ENCODE measurements at regions not wholly inside any gene's neighbourhood (a gene's known extent, or its start where the extent isn't known, plus 50 kb on each side); places are given as distances from the start of the nearest gene placed in this dataset.
"Not testable (repeated sequence)": the region's sequence is repeated elsewhere in the genome, so short reads cannot be mapped to it uniquely, and the experiment has no call there.

- H3K4me1 Mint-ChIP-seq; H3K9me3 Mint-ChIP-seq; H3K27ac Mint-ChIP-seq; H3K27me3 Mint-ChIP-seq; DNase-seq; H3K4me3 Mint-ChIP-seq; ATAC-seq; H3K36me3 Mint-ChIP-seq (ENCODE audit: low read depth): not testable (repeated sequence)
Observed at GRCh38 chr21:14610119-14610518, 64.0 kb upstream of the SAMSN1 start.

GRCh38 chr21:14609274-14609673 lies 63.2 kb upstream of the SAMSN1 start:
- Mint-ChIP-seq H3K9me3 (no peaks in the 10 kb centered on the region), H3K4me1 (peaks cover 6% of the 10 kb centered on the region), H3K4me3 (no peak overlapping the region), H3K36me3 (ENCODE audit: low read depth) (no peaks in the 10 kb centered on the region), H3K27me3 (no peaks in the 10 kb centered on the region), H3K27ac (no peak overlapping the region)
- ATAC-seq (no peak), DNase-seq (no peak)

- H3K27me3 Mint-ChIP-seq, result no peaks in the 10 kb centered on the region
- ATAC-seq, result no peak
- peaks cover 4% of the 10 kb centered on the region for H3K9me3 Mint-ChIP-seq
- no peak for DNase-seq
- no peak overlapping the region for H3K27ac Mint-ChIP-seq
- no peak overlapping the region for H3K4me3 Mint-ChIP-seq
- H3K36me3 Mint-ChIP-seq (ENCODE audit: low read depth), result no peaks in the 10 kb centered on the region
- H3K4me1 Mint-ChIP-seq, result peaks cover 19% of the 10 kb centered on the region
Observed at GRCh38 chr21:14607262-14607661, 61.1 kb upstream of the SAMSN1 start.

GRCh38 chr21:14603202-14603601 lies 57.1 kb upstream of the SAMSN1 start:
- no peak for DNase-seq
- peak; percentile 57 for ATAC-seq
- Mint-ChIP-seq H3K27me3 (no peaks in the 10 kb centered on the region), H3K4me1 (peaks cover 26% of the 10 kb centered on the region), H3K4me3 (no peak overlapping the region), H3K36me3 (ENCODE audit: low read depth) (no peaks in the 10 kb centered on the region), H3K27ac (no peak overlapping the region), H3K9me3 (peaks cover 4% of the 10 kb centered on the region)

- Mint-ChIP-seq H3K9me3 (peaks cover 4% of the 10 kb centered on the region), H3K27me3 (no peaks in the 10 kb centered on the region), H3K4me1 (peaks cover 26% of the 10 kb centered on the region), H3K4me3 (peak overlapping the region; percentile 24), H3K36me3 (ENCODE audit: low read depth) (no peaks in the 10 kb centered on the region), H3K27ac (no peak overlapping the region)
- DNase-seq, result no peak
- no peak for ATAC-seq
Observed at GRCh38 chr21:14602382-14602958, 56.4 kb upstream of the SAMSN1 start.

GRCh38 chr21:14600569-14601297 lies 54.6 kb upstream of the SAMSN1 start:
- Mint-ChIP-seq H3K4me1 (peaks cover 26% of the 10 kb centered on the region), H3K4me3 (no peak overlapping the region), H3K36me3 (ENCODE audit: low read depth) (no peaks in the 10 kb centered on the region), H3K27ac (peak overlapping the region; percentile 7), H3K9me3 (peaks cover 14% of the 10 kb centered on the region), H3K27me3 (no peaks in the 10 kb centered on the region)
- ATAC-seq, result no peak
- DNase-seq, result no peak

- Mint-ChIP-seq H3K9me3 (peaks cover 21% of the 10 kb centered on the region), H3K27me3 (no peaks in the 10 kb centered on the region), H3K4me1 (peaks cover 22% of the 10 kb centered on the region), H3K27ac (no peak overlapping the region), H3K36me3 (ENCODE audit: low read depth) (peaks cover 2% of the 10 kb centered on the region), H3K4me3 (no peak overlapping the region)
- ATAC-seq (no peak), DNase-seq (no peak)
Observed at GRCh38 chr21:14598065-14598464, 52.0 kb upstream of the SAMSN1 start.

Measured in activated naive CD8-positive, alpha-beta T cell treated with anti-CD3 and anti-CD28 coated beads, Interleukin-2, amount 50 U/mL, for 24 hours (primary cell).